Activated naive CD4-positive, alpha-beta T cell treated with anti-CD3 and anti-CD28 coated beads, Interleukin-2, amount 10 ng/mL, durations not matched to agents 7 days and 5 days (primary cell): ENCODE measurements at regions not wholly inside any gene's neighbourhood (a gene's known extent, or its start where the extent isn't known, plus 50 kb on each side); places are given as distances from the start of the nearest gene placed in this dataset.
"Not testable (repeated sequence)": the region's sequence is repeated elsewhere in the genome, so short reads cannot be mapped to it uniquely, and the experiment has no call there.

Experiments
- CTCF ChIA-PET: fragments of 350-600 bp; sonication (Branson Sonifier 250); formaldehyde crosslinking; loops from one replicate; lab custom pipeline; 2021; ENCODE audit warnings: antibody characterized with exemption; lab: Charles Lee
- DNase-seq: peaks from one replicate; pipeline ENCODE4 v3.0.0-alpha.2; 2020
- H3K27ac Mint-ChIP-seq: one replicate; pipeline ENCODE4 v1.8.0; 2021; ENCODE audit warnings: mild to moderate bottlenecking, moderate library complexity, mixed read lengths
- H3K27me3 Mint-ChIP-seq: one replicate; pipeline ENCODE4 v1.8.0; 2021; ENCODE audit warnings: mild to moderate bottlenecking, mixed read lengths
- H3K36me3 Mint-ChIP-seq: one replicate; pipeline ENCODE4 v1.8.0; 2021; ENCODE audit warnings: mixed read lengths
- H3K4me1 Mint-ChIP-seq: one replicate; pipeline ENCODE4 v1.8.0; 2021; ENCODE audit warnings: mixed read lengths
- H3K4me3 Mint-ChIP-seq: one replicate; pipeline ENCODE4 v1.8.0; 2021; ENCODE audit warnings: mild to moderate bottlenecking, moderate library complexity, mixed read lengths
- H3K9me3 Mint-ChIP-seq: one replicate; pipeline ENCODE4 v1.8.0; 2021; ENCODE audit warnings: mixed read lengths

GRCh38 chr12:124088217-124088907, 115.3 kb downstream of the ZNF664 start:
- no peak overlapping the region for H3K4me3 Mint-ChIP-seq
- H3K4me1 Mint-ChIP-seq: no peaks in the 10 kb centered on the region
- no peak overlapping the region for H3K27ac Mint-ChIP-seq
- CTCF ChIA-PET: no interaction called here
- no peaks in the 10 kb centered on the region for H3K36me3 Mint-ChIP-seq
- no peak for DNase-seq
- H3K9me3 Mint-ChIP-seq: peaks cover 2% of the 10 kb centered on the region
- H3K27me3 Mint-ChIP-seq: peaks cover 3% of the 10 kb centered on the region

- H3K4me3 Mint-ChIP-seq, H3K4me1 Mint-ChIP-seq, H3K27me3 Mint-ChIP-seq, H3K36me3 Mint-ChIP-seq, H3K27ac Mint-ChIP-seq, DNase-seq, CTCF ChIA-PET, H3K9me3 Mint-ChIP-seq: not testable (repeated sequence)
Measured at GRCh38 chr12:124089181-124089914, 116.3 kb downstream of the ZNF664 start.

- no peak for DNase-seq
- Mint-ChIP-seq H3K9me3 (peaks cover 2% of the 10 kb centered on the region), H3K36me3 (no peaks in the 10 kb centered on the region), H3K4me3 (no peak overlapping the region), H3K4me1 (no peaks in the 10 kb centered on the region), H3K27me3 (no peaks in the 10 kb centered on the region), H3K27ac (no peak overlapping the region)
- CTCF ChIA-PET: no interaction called here
Measured at GRCh38 chr12:124091835-124092234, 118.8 kb downstream of the ZNF664 start.

GRCh38 chr12:124092532-124092931, 119.5 kb downstream of the ZNF664 start:
- H3K4me3 Mint-ChIP-seq, H3K27ac Mint-ChIP-seq, H3K4me1 Mint-ChIP-seq, H3K9me3 Mint-ChIP-seq, DNase-seq, H3K36me3 Mint-ChIP-seq, H3K27me3 Mint-ChIP-seq, CTCF ChIA-PET: not testable (repeated sequence)

GRCh38 chr12:124093297-124093696, 120.3 kb downstream of the ZNF664 start:
- Mint-ChIP-seq H3K4me1 (no peaks in the 10 kb centered on the region), H3K4me3 (no peak overlapping the region), H3K27ac (no peak overlapping the region), H3K36me3 (no peaks in the 10 kb centered on the region), H3K9me3 (peaks cover 2% of the 10 kb centered on the region), H3K27me3 (peaks cover 5% of the 10 kb centered on the region)
- CTCF ChIA-PET: no interaction called here
- no peak for DNase-seq

GRCh38 chr12:124094188-124094587, 121.2 kb downstream of the ZNF664 start:
- Mint-ChIP-seq H3K4me1 (no peaks in the 10 kb centered on the region), H3K9me3 (peaks cover 2% of the 10 kb centered on the region), H3K36me3 (no peaks in the 10 kb centered on the region), H3K27me3 (peaks cover 10% of the 10 kb centered on the region), H3K27ac (no peak overlapping the region), H3K4me3 (no peak overlapping the region)
- CTCF ChIA-PET: no interaction called here
- DNase-seq: no peak

GRCh38 chr12:124094733-124095132, 121.7 kb downstream of the ZNF664 start:
- no peak overlapping the region for H3K4me3 Mint-ChIP-seq
- peaks cover 10% of the 10 kb centered on the region for H3K27me3 Mint-ChIP-seq
- DNase-seq: no peak
- no peaks in the 10 kb centered on the region for H3K36me3 Mint-ChIP-seq
- no peaks in the 10 kb centered on the region for H3K4me1 Mint-ChIP-seq
- H3K9me3 Mint-ChIP-seq: peaks cover 2% of the 10 kb centered on the region
- CTCF ChIA-PET: no interaction called here
- H3K27ac Mint-ChIP-seq: no peak overlapping the region

- Mint-ChIP-seq H3K27ac (no peak overlapping the region), H3K9me3 (peaks cover 2% of the 10 kb centered on the region), H3K4me3 (no peak overlapping the region), H3K27me3 (peaks cover 10% of the 10 kb centered on the region), H3K36me3 (no peaks in the 10 kb centered on the region), H3K4me1 (no peaks in the 10 kb centered on the region)
- DNase-seq: no peak
- CTCF ChIA-PET: no interaction called here
Measured at GRCh38 chr12:124096109-124096508, 123.1 kb downstream of the ZNF664 start.

- Mint-ChIP-seq H3K4me3 (no peak overlapping the region), H3K4me1 (no peaks in the 10 kb centered on the region), H3K9me3 (no peaks in the 10 kb centered on the region), H3K27ac (no peak overlapping the region), H3K36me3 (no peaks in the 10 kb centered on the region), H3K27me3 (peaks cover 10% of the 10 kb centered on the region)
- DNase-seq: no peak
- CTCF ChIA-PET: no interaction called here
Measured at GRCh38 chr12:124096869-124097434, 123.9 kb downstream of the ZNF664 start.

- Mint-ChIP-seq H3K4me1 (no peaks in the 10 kb centered on the region), H3K9me3 (no peaks in the 10 kb centered on the region), H3K4me3 (no peak overlapping the region), H3K36me3 (no peaks in the 10 kb centered on the region), H3K27me3 (peaks cover 10% of the 10 kb centered on the region), H3K27ac (no peak overlapping the region)
- CTCF ChIA-PET: no interaction called here
- DNase-seq: no peak
Measured at GRCh38 chr12:124097701-124098100, 124.7 kb downstream of the ZNF664 start.

- CTCF ChIA-PET: no interaction called here
- H3K36me3 Mint-ChIP-seq: no peaks in the 10 kb centered on the region
- H3K9me3 Mint-ChIP-seq: no peaks in the 10 kb centered on the region
- H3K4me1 Mint-ChIP-seq: no peaks in the 10 kb centered on the region
- DNase-seq: no peak
- H3K4me3 Mint-ChIP-seq: no peak overlapping the region
- H3K27ac Mint-ChIP-seq: no peak overlapping the region
- peaks cover 10% of the 10 kb centered on the region for H3K27me3 Mint-ChIP-seq
Measured at GRCh38 chr12:124098101-124098757, 125.2 kb downstream of the ZNF664 start.

GRCh38 chr12:124098887-124099286, 125.9 kb downstream of the ZNF664 start:
- H3K4me1 Mint-ChIP-seq: no peaks in the 10 kb centered on the region
- H3K4me3 Mint-ChIP-seq: no peak overlapping the region
- DNase-seq: no peak
- H3K36me3 Mint-ChIP-seq: no peaks in the 10 kb centered on the region
- H3K27ac Mint-ChIP-seq: no peak overlapping the region
- no peaks in the 10 kb centered on the region for H3K9me3 Mint-ChIP-seq
- peaks cover 10% of the 10 kb centered on the region for H3K27me3 Mint-ChIP-seq
- CTCF ChIA-PET: no interaction called here

GRCh38 chr12:124099661-124100060, 126.6 kb downstream of the ZNF664 start:
- Mint-ChIP-seq H3K4me1 (no peaks in the 10 kb centered on the region), H3K4me3 (no peak overlapping the region), H3K27ac (no peak overlapping the region), H3K27me3 (peaks cover 10% of the 10 kb centered on the region), H3K36me3 (no peaks in the 10 kb centered on the region), H3K9me3 (no peaks in the 10 kb centered on the region)
- CTCF ChIA-PET: no interaction called here
- DNase-seq: no peak

- H3K36me3 Mint-ChIP-seq: no peaks in the 10 kb centered on the region
- DNase-seq: no peak
- H3K9me3 Mint-ChIP-seq: no peaks in the 10 kb centered on the region
- H3K4me1 Mint-ChIP-seq: no peaks in the 10 kb centered on the region
- H3K27ac Mint-ChIP-seq: no peak overlapping the region
- H3K27me3 Mint-ChIP-seq: peaks cover 10% of the 10 kb centered on the region
- no peak overlapping the region for H3K4me3 Mint-ChIP-seq
- CTCF ChIA-PET: interaction anchor here (0.7 kb wide), 1 partner anchor 162 kb away, joined by 3 read pairs; no protein-coding TSS in a partner anchor
Measured at GRCh38 chr12:124100572-124101178, 127.7 kb downstream of the ZNF664 start.
